ENCODE measurements at regions not wholly inside any gene's neighbourhood (a gene's known extent, or its start where the extent isn't known, plus 50 kb on each side); places are given as distances from the start of the nearest gene placed in this dataset.

GRCh38 chr4:189828081-189828697, 112.5 kb upstream of the FRG1 start:
- no peak for DNase-seq (ENCODE audit: low read depth)
- no peak overlapping the region for H3K4me3 ChIP-seq (ENCODE audit: low read length)
- TF ChIP-seq CTCF (conservative IDR thresholded peaks at IDR 0.05; ENCODE audit: low read length) = no peak

- no peak overlapping the region for H3K4me3 ChIP-seq (ENCODE audit: low read length)
- DNase-seq (ENCODE audit: low read depth) = no peak
- TF ChIP-seq CTCF (conservative IDR thresholded peaks at IDR 0.05; ENCODE audit: low read length) = no peak
These were observed 108.1 kb upstream of the FRG1 start for GRCh38 chr4:189832528-189832927.

GRCh38 chr4:189834616-189835015, 106.1 kb upstream of the FRG1 start:
- no peak overlapping the region for H3K4me3 ChIP-seq (ENCODE audit: low read length)
- no peak for TF ChIP-seq CTCF (conservative IDR thresholded peaks at IDR 0.05; ENCODE audit: low read length)
- DNase-seq (ENCODE audit: low read depth) = no peak

- no peak for TF ChIP-seq CTCF (conservative IDR thresholded peaks at IDR 0.05; ENCODE audit: low read length)
- no peak overlapping the region for H3K4me3 ChIP-seq (ENCODE audit: low read length)
- DNase-seq (ENCODE audit: low read depth) = no peak
These were observed 105.2 kb upstream of the FRG1 start for GRCh38 chr4:189835505-189835904.

GRCh38 chr4:189837471-189837870, 103.2 kb upstream of the FRG1 start:
- TF ChIP-seq CTCF (conservative IDR thresholded peaks at IDR 0.05; ENCODE audit: low read length) = no peak
- no peak overlapping the region for H3K4me3 ChIP-seq (ENCODE audit: low read length)
- no peak for DNase-seq (ENCODE audit: low read depth)

- TF ChIP-seq CTCF (conservative IDR thresholded peaks at IDR 0.05; ENCODE audit: low read length) = no peak
- DNase-seq (ENCODE audit: low read depth) = no peak
- H3K4me3 ChIP-seq (ENCODE audit: low read length) = no peak overlapping the region
These were observed 101.7 kb upstream of the FRG1 start for GRCh38 chr4:189838821-189839497.

- TF ChIP-seq CTCF (conservative IDR thresholded peaks at IDR 0.05; ENCODE audit: low read length) = no peak
- H3K4me3 ChIP-seq (ENCODE audit: low read length) = no peak overlapping the region
- peak; percentile 20 for DNase-seq (ENCODE audit: low read depth)
These were observed 100.3 kb upstream of the FRG1 start for GRCh38 chr4:189840356-189840755.

All from AG10803 (cell line).